Breast epithelium (tissue), 4 donors: ENCODE measurements at regions not wholly inside any gene's neighbourhood (a gene's known extent, or its start where the extent isn't known, plus 50 kb on each side); places are given as distances from the start of the nearest gene placed in this dataset.

Experiments used
- DNase-seq, 2 donors: peaks; one replicate each; pipeline ENCODE4 v3.0.0-alpha.2; 2019; ENCODE audit warnings: low spot score in 2 of 2
- H3K27ac ChIP-seq, 2 donors: fragments of 200-600 bp; sonication (generic) in 1 of 2; one replicate each; pipeline ENCODE4 v1.5.1; 2016 to 2019; ENCODE audit warnings: mild to moderate bottlenecking in 1 of 2
- H3K27me3 ChIP-seq, 2 donors: fragments of 200-600 bp; sonication (generic) in 1 of 2; one replicate each; pipeline versions ENCODE4 v1.5.1 to v1.6.0; 2017 to 2019; ENCODE audit warnings: control low read depth in 1 of 2, mild to moderate bottlenecking in 1 of 2
- H3K36me3 ChIP-seq: fragments of 200-600 bp; one replicate; pipeline ENCODE4 v1.5.1; 2019
- H3K4me1 ChIP-seq, 2 donors: fragments of 200-600 bp; sonication (generic); one replicate each; pipeline ENCODE4 v1.5.1; 2016 to 2019; ENCODE audit warnings: control low read depth in 1 of 2
- H3K4me3 ChIP-seq, 3 donors: fragments of 200-600 bp; sonication (generic); 1 replicate in 2 of 3; 2 replicates in 1 of 3; pipeline ENCODE4 v1.5.1; 2016 to 2019; ENCODE audit warnings: mild to moderate bottlenecking in 3 of 3, moderate library complexity in 2 of 3
- H3K9me3 ChIP-seq, 2 donors: fragments of 200-600 bp; sonication (generic) in 1 of 2; one replicate each; pipeline ENCODE4 v1.5.1; 2016 to 2019; ENCODE audit warnings: control low read depth in 1 of 2
- CTCF ChIP-seq, 3 donors: fragments of 450-650 bp; IDR thresholded peaks; one replicate each; pipeline ENCODE4 v1.5.1; 2016 to 2017; ENCODE audit warnings: antibody characterized with exemption in 3 of 3, mild to moderate bottlenecking in 3 of 3, moderate library complexity in 3 of 3
- POLR2A ChIP-seq: fragments of 450-650 bp; IDR thresholded peaks from one replicate; pipeline ENCODE4 v1.6.1; 2016; ENCODE audit warnings: antibody characterized with exemption, mild to moderate bottlenecking, moderate library complexity
- POLR2AphosphoS5 ChIP-seq, 3 donors: sonication (generic); formaldehyde crosslinking; IDR thresholded peaks; one replicate each; pipeline ENCODE4 v1.6.1; 2017; ENCODE audit warnings: antibody characterized with exemption in 3 of 3
- intact Hi-C: fragments of 100-400 bp; cut with DNase I; formaldehyde crosslinking; loops from one replicate; pipeline ENCODE4 v1.15.1; 2023; ENCODE audit warnings: low total_unique reads

- H3K27ac ChIP-seq, result no peak overlapping the region
- no peak for DNase-seq
- H3K4me3 ChIP-seq, result no peak overlapping the region
- H3K27me3 ChIP-seq, result no peaks in the 10 kb centered on the region
- TF ChIP-seq POLR2AphosphoS5 (IDR thresholded peaks at IDR 0.05) (no peak), POLR2A (no peak), CTCF (IDR thresholded peaks at IDR 0.05) (no peak)
- H3K4me1 ChIP-seq, result no peaks in the 10 kb centered on the region
- intact Hi-C loops, result no loop called here
- no peaks in the 10 kb centered on the region for H3K9me3 ChIP-seq
- H3K36me3 ChIP-seq, result no peaks in the 10 kb centered on the region
Measured at GRCh38 chr4:144298519-144298918, 158.0 kb upstream of the GYPA start.

GRCh38 chr4:144300616-144301015 lies 160.1 kb upstream of the GYPA start:
- DNase-seq, result no peak
- intact Hi-C loops, result loop anchor here (5.0 kb wide), 1 partner anchor 567 kb away; no protein-coding TSS in a partner anchor
- H3K27ac ChIP-seq, result no peak overlapping the region
- no peaks in the 10 kb centered on the region for H3K27me3 ChIP-seq
- H3K36me3 ChIP-seq, result no peaks in the 10 kb centered on the region
- no peak for TF ChIP-seq CTCF (IDR thresholded peaks at IDR 0.05)
- no peaks in the 10 kb centered on the region for H3K4me1 ChIP-seq
- no peaks in the 10 kb centered on the region for H3K9me3 ChIP-seq
- H3K4me3 ChIP-seq, result no peak overlapping the region

- Histone ChIP-seq H3K36me3 (no peaks in the 10 kb centered on the region), H3K4me1 (no peaks in the 10 kb centered on the region), H3K27ac (peak overlapping the region; percentile 52 to 68), H3K27me3 (no peaks in the 10 kb centered on the region), H3K4me3 (no peak overlapping the region), H3K9me3 (no peaks in the 10 kb centered on the region)
- TF ChIP-seq POLR2AphosphoS5 (IDR thresholded peaks at IDR 0.05) (no peak), POLR2A (no peak), CTCF (IDR thresholded peaks at IDR 0.05) (no peak)
- intact Hi-C loops, result loop anchor here (2.0 to 5.0 kb wide), 2 partner anchors 58 to 564 kb away; no protein-coding TSS in a partner anchor
- DNase-seq, result peak in 1 of 2 donors; percentile 21
Measured at GRCh38 chr4:144302704-144303536, 162.4 kb upstream of the GYPA start.

GRCh38 chr4:144304025-144304424 lies 163.5 kb upstream of the GYPA start:
- Histone ChIP-seq H3K36me3 (no peaks in the 10 kb centered on the region), H3K4me3 (no peak overlapping the region), H3K27me3 (no peaks in the 10 kb centered on the region), H3K4me1 (no peaks in the 10 kb centered on the region), H3K9me3 (no peaks in the 10 kb centered on the region), H3K27ac (no peak overlapping the region)
- TF ChIP-seq POLR2A, result no peak
- TF ChIP-seq POLR2AphosphoS5 (IDR thresholded peaks at IDR 0.05), result no peak
- no peak for TF ChIP-seq CTCF (IDR thresholded peaks at IDR 0.05)
- DNase-seq, result no peak
- intact Hi-C loops, result loop anchor here (5.0 kb wide), 1 partner anchor 563 kb away; no protein-coding TSS in a partner anchor

GRCh38 chr4:144310535-144310934 lies 170.0 kb upstream of the GYPA start:
- intact Hi-C loops, result no loop called here
- H3K9me3 ChIP-seq, result peaks cover 12 to 19% of the 10 kb centered on the region in 2 donors
- no peak for TF ChIP-seq POLR2AphosphoS5 (IDR thresholded peaks at IDR 0.05)
- TF ChIP-seq POLR2A, result no peak
- TF ChIP-seq CTCF (IDR thresholded peaks at IDR 0.05), result no peak
- H3K4me3 ChIP-seq, result no peak overlapping the region
- no peaks in the 10 kb centered on the region for H3K4me1 ChIP-seq
- H3K36me3 ChIP-seq, result no peaks in the 10 kb centered on the region
- DNase-seq, result no peak
- no peak overlapping the region for H3K27ac ChIP-seq
- H3K27me3 ChIP-seq, result no peaks in the 10 kb centered on the region
